Left forelimb (tissue), 1 donor: ENCODE measurements at regions not wholly inside any gene's neighbourhood (a gene's known extent, or its start where the extent isn't known, plus 50 kb on each side); places are given as distances from the start of the nearest gene placed in this dataset.

Source experiments
- DNase-seq: peaks from one replicate; pipeline ENCODE4 v3.0.0-alpha.2; 2018; ENCODE audit warnings: low spot score

DNA sequence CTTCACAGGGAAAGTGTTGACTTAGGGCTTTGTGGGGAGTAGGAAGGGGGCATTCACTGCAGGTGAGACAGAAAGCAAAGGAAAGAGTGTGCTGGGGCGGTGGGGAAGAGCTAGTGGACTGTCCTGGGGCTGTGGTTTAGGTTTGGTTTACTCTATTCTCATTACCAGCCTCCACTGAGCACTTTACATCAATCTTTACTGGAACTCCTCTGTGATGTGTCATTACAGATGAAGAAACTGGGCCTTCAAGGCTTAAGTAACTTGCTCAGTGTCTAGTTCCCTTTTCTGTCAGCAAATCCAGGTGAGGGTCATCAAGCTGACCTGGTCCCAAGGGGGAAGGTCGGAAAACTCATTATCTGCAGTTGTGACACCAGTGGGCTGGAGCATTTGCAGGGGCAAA lies 120.2 kb upstream of the PFN2 start:
- DNase-seq, result no peak

DNA sequence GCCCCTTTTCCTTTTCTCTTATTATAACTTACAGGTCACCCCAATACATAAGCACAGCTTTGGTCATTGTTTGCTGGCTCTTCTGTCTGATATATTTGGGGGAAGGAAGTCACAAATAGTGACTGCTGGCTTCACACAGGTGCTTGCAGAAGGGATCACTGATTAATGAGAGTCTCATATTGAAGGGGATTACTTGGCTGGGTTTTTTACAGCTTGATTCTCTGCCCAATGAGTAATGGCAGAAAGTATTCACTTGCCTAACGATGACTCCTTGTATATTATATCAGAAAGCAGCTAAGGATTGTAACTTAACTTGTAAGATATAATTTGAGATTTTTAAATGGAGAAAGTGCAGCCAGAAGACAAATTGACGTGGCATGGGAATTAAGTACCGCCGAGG lies 119.3 kb upstream of the PFN2 start:
- DNase-seq, result no peak

DNA sequence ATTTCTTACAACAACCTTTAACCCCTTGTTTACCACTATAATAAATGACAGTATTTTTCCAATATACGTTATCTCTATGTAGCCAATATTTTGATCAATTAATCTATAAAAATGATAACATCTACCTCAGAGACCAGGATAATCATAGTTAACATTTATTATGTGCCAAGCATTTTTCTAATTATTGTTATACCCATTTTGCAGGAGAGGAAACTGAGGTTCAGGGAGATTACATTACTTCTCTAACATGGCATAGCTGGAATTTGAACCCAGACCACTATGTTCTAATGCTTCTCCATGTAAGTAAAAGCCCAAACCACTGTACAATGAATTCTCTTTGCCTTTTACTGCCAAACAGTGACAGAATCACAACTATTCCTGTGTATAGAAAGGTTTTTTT lies 113.4 kb upstream of the PFN2 start:
- no peak for DNase-seq

DNA sequence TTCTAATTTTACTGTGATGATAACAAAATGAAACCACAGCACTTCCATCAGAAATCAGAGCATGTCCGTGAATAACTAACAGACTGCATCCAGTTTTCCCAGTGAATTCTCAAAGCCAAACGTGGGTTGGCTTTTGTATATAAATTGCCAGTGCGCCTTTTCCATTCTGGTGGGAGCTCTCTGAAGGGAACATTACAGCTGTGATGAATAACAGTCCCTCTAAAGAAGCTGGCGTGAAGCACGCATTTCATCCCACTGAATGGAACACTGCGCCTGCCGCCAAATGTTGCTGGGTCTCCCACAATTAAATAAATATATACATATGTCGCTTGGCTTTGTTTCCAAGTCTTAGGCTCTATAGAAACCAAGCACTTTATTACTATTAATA lies 113.0 kb upstream of the PFN2 start:
- DNase-seq, result peak; percentile 79

DNA sequence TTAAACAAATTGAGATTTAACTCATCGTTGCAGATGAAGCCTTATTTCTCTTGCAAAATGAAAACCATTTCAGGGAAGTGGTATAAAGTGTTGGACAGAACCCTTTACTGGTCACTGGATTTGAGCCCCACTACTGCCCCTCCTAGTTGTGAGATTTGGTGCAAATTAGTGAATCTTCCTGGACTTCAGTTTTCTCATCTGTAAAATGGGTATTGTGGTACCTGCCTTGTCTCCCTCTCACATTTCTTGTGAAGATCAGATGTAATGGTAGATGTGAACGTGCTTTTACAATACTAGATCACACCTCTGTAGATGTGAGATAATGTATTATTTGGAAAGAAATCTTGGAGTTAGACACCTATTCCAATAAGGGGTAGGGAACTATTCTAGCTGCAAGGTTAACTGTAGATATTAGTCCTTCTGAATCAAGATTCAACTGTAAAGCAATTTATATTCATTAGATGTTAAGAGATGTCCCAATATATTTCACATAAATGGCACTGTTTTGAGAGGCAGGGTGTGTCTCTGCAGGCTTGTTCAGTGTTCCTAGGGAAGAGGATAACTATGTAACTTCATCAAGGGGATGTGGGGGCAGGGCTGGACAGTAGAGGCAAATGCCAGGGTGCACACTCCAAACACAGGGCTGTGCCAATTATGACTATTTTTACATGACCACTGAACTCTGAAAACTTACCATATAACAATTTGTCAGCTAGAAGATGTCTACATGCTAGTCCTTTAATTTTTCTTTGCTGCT lies 112.4 kb upstream of the PFN2 start:
- DNase-seq, result no peak

DNA sequence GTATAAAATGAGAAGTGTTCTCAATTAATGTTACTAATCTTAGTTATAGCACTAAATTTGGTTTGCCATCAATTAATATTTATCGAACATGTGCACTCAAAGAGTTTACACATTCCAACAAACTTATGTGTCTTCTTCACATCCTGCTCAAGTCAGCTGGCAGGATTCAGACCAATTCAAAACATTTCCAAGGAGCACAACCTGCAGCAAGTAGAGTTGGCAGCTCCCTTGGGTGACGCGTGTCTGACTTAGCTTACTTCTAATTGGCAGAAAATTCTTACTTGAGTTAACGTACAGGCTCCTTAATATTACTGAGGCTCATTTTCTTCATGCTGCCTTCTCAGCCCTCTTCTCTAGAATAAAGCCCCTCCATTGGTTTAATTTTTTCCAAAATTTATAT lies 110.4 kb upstream of the PFN2 start:
- DNase-seq, result no peak

DNA sequence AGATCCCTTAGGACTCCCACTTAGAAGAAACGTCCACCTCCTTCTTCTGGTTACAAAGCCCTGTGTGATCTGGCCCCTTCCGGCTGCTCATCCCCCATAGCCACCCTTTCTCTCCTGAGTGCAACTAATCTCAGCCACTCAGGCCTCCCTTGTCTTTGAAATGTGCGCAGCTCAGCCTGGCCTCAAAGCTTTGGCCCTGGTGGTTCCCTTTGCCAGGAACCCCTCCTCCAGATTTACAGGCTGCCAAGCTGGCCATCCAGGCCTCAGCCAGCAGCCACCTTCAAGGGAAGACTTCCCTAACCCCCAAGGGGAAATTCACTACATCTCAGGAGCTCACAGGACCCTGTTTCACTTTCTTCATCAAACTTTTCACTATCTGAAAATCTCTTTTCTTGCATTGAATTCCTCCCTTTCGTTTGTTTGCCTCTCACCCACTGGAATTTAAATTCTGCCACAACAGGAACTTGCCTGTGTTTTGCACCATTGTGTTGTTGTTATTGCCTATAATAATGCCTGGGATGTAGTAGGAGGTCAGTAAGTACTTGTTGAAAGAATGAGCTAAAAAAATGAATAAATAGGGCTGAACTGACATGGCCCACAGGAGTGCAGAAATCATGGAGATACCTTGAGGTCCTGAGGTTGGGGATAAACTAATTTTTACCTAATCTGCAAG lies 109.5 kb upstream of the PFN2 start:
- no peak for DNase-seq

DNA sequence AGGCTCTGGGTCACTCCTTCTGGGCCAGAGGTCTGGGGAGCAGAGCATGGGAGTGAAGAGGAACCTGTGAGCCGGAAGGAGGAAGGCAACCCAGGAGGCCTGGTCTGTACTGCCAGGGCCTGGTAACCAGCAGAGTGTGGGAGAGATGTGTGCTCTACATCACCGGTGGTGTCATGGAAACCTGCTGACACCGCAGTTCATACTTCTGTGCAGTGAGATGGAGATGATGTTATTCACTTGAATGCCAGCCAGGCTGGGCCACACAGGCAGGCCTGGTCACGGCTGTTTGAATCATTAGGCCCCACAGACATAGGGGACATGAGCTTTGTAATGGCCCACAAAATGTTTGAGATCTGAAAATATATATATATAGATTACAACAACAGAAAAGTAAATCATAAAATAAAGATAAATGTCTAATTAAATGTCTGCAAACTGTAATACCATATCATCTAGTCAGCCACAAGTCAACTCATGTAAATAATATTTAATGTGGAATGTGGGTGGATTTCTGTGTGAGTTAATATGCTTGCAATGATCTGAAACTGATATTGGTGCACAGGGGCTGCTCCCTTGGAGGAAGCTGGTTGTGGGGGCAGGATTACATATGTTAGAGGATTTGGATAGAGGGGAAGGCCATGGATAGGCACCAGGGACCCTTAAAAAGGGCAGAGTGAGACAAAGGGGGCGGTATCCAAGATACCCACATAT lies 108.5 kb upstream of the PFN2 start:
- DNase-seq, result peak; percentile 77

DNA sequence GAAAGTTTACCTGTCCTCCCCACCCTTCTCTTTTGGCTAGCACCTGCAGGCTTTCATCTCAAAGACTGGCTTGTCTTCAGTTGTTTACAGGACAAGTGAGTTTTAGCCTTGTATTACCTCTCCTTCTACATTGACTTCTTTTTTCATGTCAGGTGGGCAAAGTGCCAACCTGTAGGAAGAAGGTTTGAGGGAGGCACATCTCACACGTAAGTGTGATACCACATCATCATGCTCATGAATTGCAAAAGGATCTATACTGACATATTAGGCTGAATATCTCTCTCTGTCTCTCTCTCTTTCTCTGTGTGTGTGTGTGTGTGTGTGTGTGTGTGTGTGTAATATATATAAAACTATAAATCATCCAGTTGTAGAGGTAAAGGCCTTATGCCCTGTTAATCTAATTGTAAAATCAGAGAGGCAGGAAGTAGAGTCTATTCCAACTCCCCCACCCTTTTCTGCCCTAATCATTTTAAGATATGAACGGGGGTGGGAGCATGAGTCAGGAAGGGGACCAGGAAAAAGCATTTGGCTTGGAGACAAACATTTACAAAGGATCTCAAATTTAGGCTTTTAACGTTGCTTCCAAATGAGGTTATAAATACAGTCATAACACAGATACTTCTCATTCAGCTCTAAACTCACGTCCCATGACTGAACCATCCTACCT lies 107.0 kb upstream of the PFN2 start:
- no peak for DNase-seq

DNA sequence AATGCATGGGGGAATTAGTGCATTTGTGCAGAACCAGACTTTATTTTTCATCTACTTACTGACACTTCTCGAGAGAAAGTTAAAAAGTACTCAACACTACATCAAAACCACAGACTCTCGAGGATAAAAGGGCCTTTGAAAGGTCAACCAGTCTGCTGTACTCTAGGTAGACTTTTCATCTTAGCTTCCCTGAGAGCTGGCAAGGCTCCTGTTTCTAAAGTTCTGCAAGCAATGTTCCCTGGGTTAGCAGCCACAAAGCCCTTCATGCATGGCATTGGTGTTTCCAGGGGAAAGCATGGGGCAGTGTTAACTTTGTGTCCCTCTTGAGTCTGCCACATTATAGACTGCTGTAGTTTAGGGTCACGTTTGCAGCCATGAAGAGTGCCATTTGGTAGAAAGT lies 106.4 kb upstream of the PFN2 start:
- DNase-seq, result no peak

DNA sequence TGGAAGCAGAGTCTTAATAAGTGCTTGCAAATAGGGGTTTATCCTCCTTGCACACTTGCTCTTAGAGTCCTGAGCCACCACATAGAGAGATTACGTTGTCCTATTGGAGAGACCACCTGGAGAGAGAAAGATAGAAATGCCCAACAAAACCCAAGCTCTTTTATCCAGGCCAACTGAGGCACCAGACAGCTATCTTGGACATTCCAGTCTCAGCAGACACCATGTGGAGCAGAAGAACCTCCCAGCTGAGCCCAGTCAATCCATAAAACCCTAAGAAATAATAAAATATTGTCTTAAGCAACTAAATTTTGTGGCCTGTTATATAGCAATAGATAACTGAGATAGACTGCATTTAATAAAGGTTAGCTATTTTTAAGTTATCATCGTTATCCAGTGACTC lies 105.7 kb upstream of the PFN2 start:
- DNase-seq, result no peak

DNA sequence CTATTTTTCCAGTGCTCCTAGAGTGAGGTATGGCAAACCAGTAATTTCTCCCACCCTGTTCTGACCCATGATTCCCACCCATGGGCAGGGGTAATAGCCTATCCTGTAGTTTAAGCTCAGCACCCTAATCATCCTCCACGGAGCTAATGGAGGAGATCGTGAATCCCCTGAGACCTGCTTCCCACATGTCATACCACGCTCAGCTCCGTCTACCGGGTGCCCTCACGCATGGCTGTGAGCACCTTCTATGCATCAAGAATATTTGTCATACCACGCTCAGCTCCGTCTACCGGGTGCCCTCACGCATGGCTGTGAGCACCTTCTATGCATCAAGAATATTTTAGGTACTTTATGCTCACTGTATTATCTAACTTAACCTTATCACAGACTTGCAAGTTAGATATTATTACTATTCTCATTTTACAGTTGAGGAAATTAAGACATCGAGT lies 104.7 kb upstream of the PFN2 start:
- no peak for DNase-seq

DNA sequence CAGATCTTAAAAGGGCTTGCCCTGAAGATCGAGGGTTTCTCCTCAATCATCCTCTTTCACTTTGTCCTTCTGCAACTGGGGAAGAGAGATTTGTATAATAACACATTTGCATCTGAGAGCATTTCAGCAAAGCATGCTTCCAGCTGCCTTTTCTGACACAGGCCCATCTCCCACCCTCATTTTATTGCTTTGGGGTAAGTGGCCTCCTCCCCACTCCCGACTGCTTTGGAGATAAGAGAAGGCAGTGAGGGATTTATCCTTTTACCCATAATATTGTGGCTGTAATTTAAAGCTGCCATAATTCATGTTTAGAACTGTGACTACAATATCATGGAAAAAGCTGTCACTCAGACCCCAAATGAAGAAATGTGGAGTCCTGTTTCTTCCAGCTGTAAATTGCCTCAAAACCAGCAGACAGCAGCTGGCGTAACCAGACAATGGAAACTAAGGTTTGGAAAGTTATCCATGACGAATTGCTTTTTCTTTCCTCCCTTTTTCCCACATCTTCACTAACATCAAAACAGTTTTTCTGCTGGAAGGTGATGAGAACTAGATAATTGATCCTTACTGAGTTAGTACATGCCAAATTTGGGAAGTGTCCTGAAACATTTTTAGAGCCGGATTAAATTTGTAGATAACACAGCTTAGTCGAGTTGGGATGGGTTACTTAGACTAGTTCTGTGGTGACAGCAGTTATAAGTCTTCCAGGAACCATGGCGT lies 104.2 kb upstream of the PFN2 start:
- DNase-seq, result no peak

DNA sequence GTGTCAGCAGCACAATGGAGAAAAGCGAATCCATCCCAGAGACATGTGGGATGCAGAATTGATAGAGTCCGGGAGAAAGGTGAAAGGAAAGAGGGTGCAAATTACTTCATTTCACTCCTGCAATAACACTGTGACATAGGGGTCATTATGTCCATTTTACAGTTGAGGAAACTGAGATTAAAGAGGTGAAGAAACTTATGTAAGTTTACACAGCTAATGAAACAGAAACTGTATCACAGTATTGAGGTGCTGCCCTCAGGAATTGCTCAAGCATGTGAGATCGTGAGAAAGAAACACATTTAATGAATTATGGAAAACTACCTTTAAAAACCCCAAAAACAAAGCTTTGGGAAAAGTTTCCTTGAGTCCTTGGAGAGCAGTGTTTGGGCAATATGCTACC lies 103.6 kb upstream of the PFN2 start:
- DNase-seq, result no peak

DNA sequence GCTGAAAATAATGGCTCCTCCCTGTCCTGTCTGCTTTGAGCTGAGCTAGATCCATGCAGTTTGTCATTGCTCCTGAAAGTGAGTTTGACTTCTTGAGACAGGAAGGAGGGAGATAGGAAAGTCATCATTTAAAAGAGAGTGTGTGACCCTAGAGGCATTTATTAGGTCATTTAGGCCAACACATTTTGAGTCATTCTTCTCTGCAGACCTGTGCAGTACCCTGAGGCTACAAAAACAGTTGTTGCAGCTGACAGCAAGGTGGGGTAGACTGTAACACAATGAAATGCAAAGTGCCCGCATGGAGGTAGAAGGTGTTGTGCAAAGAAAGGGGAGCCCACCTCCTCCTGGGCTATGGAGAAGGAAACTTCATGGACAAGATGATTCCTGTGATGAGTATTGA lies 102.8 kb upstream of the PFN2 start:
- no peak for DNase-seq

DNA sequence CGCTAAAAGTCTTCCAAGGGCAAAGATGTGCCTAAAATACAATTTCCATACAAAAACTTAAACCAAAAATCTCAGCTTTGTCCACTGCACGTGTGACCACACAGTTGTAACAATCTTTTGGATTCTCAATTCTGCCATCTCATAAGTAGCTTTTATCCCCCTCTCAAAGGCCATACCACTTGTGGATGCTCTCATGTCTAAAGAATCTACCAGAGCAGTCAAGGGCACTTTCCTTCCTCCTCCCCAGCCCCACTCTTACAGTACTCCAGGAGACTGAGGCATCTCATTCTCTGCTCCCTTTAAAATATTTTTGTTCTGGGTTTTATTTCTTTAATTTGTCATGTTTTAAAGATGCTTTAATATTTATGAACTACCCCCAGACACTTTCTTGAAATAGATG lies 102.3 kb upstream of the PFN2 start:
- DNase-seq, result no peak

DNA sequence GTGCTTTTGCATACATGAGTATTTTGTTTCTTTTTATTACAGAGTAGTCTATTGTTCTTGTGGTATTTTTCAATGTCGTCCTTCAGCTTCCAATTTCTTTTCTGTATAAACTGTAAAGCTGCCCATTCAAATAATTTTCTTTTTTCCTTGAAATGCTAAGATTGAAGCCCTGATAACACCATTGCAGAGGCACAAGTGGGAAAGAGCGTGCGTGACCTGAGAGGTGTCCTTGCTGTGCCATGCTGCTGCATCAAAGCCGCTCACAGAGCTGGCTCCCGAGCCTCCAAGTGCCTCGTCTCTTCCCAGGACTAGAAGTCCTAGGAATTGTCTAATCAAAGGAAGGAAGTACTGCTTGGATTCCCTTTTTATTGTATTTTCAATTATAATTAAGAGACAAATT lies 101.9 kb upstream of the PFN2 start:
- no peak for DNase-seq

DNA sequence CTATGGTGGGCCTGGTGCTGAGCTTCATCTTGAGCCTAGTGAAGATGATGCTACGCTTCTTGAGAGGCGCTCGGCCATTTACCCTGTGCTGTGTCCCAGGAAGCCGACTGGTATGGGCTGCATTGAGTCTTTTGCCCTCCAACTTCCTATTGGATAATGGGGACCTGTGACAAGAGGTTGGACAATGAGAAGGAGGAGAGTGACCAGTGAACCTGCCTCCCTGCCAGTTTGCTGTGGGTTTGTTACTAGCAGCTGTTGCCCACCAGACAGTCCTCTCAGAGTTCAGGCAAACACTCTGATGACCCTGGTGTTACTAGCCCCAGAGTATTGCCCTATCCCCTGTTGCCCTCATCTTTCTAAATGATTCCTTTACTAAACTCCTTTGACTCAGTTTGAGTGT lies 99.6 kb upstream of the PFN2 start:
- peak; percentile 17 for DNase-seq

DNA sequence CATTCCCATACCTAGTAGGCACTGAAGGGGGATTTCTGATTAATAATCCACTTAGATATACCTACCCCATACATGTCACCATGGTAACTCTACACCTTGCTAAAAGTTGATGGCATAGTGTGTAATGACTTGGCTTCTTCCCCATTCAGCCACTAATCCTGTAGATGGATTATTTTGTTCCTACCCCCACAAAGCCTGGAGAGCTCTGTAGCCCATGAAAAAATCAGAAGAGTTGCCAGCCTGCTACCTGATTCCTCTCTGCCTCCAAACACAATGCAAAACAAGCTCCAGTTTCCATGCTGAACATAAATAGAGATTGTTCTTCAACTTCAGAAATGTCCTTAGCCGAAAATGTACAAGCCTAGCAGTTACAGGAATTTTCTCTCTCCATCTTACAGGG lies 98.9 kb upstream of the PFN2 start:
- no peak for DNase-seq

DNA sequence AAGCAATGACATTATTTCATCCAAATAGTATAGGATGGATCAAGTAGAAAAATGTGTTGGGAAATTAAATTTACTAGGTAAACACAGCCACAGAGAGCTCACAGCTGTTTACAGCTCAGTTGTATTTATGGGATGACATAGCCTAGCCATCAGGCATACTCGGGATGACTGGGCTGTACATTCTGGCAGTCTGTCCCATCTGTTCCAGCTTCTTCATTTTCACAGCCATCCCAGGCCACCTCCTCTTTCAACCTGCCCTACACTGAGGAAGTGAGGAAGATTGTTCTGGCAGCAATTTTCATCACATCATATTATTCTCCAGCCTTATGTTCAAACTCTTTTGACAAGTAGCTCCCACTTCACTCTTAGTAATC lies 98.4 kb upstream of the PFN2 start:
- peak; percentile 34 for DNase-seq

DNA sequence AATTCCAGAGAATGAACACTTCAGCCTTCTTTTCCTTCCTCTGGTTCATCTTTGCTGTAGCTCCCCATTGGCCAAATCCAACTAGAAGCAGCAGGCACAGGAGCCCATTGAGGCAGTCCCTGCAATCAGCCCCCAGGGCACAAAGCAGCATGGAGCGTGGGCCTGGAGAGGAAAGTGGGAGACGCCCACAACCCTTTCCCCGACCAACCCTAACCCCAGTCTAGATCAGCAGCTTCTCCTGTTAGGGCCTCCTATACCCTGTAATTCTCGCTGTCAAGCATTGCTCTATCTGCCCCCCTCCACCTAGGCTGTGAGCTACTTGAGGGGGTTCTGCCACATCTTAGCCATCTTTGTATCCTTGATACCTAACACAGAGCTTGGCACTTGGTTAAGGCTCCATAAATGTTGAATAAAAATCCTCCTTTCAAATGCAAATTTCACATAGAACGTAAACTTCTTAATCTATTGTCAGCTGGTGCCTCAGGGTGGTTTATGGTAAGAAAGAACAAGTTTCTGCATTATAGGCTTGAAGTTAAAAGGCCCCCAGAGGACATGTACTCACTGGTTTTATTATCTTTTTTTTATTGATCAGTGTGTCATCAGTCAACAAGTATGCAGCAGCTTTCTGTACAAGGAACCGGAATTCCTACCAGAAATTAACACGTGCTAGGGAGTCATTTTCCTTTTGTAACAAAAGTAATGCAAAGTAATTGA lies 97.9 kb upstream of the PFN2 start:
- DNase-seq, result peak; percentile 40

DNA sequence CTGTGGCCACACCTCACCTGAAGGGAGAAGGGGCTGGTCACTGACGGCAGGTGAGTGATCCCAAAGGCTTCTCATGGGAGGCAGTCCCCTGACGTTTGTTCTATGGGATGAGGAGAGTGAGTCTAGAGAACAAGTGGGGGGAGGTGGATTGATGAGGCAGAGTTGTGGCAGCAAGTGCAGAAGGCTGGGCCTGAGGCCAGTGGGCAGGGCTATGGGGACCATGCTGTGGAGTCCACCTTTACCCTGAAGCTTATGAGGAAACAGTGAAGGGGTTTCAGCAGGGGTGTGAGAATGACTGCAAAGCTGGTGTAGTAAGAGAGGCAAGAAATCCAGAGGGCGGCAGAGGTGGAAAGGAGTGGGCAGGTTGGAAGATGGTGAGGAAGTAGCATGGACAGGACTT lies 96.9 kb upstream of the PFN2 start:
- DNase-seq, result no peak
